Muscle of arm (tissue), 1 donor: ENCODE measurements at regions not wholly inside any gene's neighbourhood (a gene's known extent, or its start where the extent isn't known, plus 50 kb on each side); places are given as distances from the start of the nearest gene placed in this dataset.
"Not testable (repeated sequence)": the region's sequence is repeated elsewhere in the genome, so short reads cannot be mapped to it uniquely, and the experiment has no call there.

Experiments
- DNase-seq: peaks from one replicate; pipeline ENCODE4 v3.0.0-alpha.2; 2013

GRCh38 chrX:25143596-25143995, 127.8 kb upstream of the ARX start:
- no peak for DNase-seq

- DNase-seq = no peak
Measured at GRCh38 chrX:25141684-25142083, 125.9 kb upstream of the ARX start.

GRCh38 chrX:25131055-25131454, 115.3 kb upstream of the ARX start:
- DNase-seq = no peak

- DNase-seq = no peak
Measured at GRCh38 chrX:25130619-25131018, 114.9 kb upstream of the ARX start.

GRCh38 chrX:25125483-25125882, 109.7 kb upstream of the ARX start:
- DNase-seq = no peak

GRCh38 chrX:25124391-25124790, 108.6 kb upstream of the ARX start:
- DNase-seq = no peak

- DNase-seq = no peak
Measured at GRCh38 chrX:25112156-25112555, 96.4 kb upstream of the ARX start.

- DNase-seq = no peak
Measured at GRCh38 chrX:25108481-25108880, 92.7 kb upstream of the ARX start.

GRCh38 chrX:25105221-25105620, 89.5 kb upstream of the ARX start:
- DNase-seq = no peak

GRCh38 chrX:25096522-25097045, 80.8 kb upstream of the ARX start:
- no peak for DNase-seq

- not testable (repeated sequence) for DNase-seq
Measured at GRCh38 chrX:25091152-25091551, 75.4 kb upstream of the ARX start.

GRCh38 chrX:25084446-25084845, 68.7 kb upstream of the ARX start:
- no peak for DNase-seq

- no peak for DNase-seq
Measured at GRCh38 chrX:25083661-25084060, 67.9 kb upstream of the ARX start.

- no peak for DNase-seq
Measured at GRCh38 chrX:25079020-25079419, 63.3 kb upstream of the ARX start.

- no peak for DNase-seq
Measured at GRCh38 chrX:25076941-25077500, 61.3 kb upstream of the ARX start.

- DNase-seq = no peak
Measured at GRCh38 chrX:25072247-25072646, 56.5 kb upstream of the ARX start.

- no peak for DNase-seq
Measured at GRCh38 chrX:25070038-25070437, 54.3 kb upstream of the ARX start.

- no peak for DNase-seq
Measured at GRCh38 chrX:25069209-25069608, 53.4 kb upstream of the ARX start.

GRCh38 chrX:25068340-25068739, 52.6 kb upstream of the ARX start:
- no peak for DNase-seq

- no peak for DNase-seq
Measured at GRCh38 chrX:25067271-25068172, 51.8 kb upstream of the ARX start.

GRCh38 chrX:25066131-25066530, 50.4 kb upstream of the ARX start:
- DNase-seq = no peak
